ENCODE measurements at regions not wholly inside any gene's neighbourhood (a gene's known extent, or its start where the extent isn't known, plus 50 kb on each side); places are given as distances from the start of the nearest gene placed in this dataset.

- DNase-seq (ENCODE audit: low read depth in 3 of 3) = no peak
These were observed 678.8 kb upstream of the NR3C2 start for GRCh38 chr4:149121023-149121404.

GRCh38 chr4:149120331-149121022 lies 678.3 kb upstream of the NR3C2 start:
- DNase-seq (ENCODE audit: low read depth in 3 of 3) = no peak

GRCh38 chr4:149116806-149117205 lies 674.6 kb upstream of the NR3C2 start:
- DNase-seq (ENCODE audit: low read depth in 3 of 3) = no peak

GRCh38 chr4:149113804-149114430 lies 671.7 kb upstream of the NR3C2 start:
- no peak for DNase-seq (ENCODE audit: low read depth in 3 of 3)

- no peak for DNase-seq (ENCODE audit: low read depth in 3 of 3)
These were observed 669.9 kb upstream of the NR3C2 start for GRCh38 chr4:149112109-149112508.

- no peak for DNase-seq (ENCODE audit: low read depth in 3 of 3)
These were observed 668.3 kb upstream of the NR3C2 start for GRCh38 chr4:149110481-149110880.

GRCh38 chr4:149108626-149109025 lies 666.4 kb upstream of the NR3C2 start:
- no peak for DNase-seq (ENCODE audit: low read depth in 3 of 3)

- no peak for DNase-seq (ENCODE audit: low read depth in 3 of 3)
These were observed 660.6 kb upstream of the NR3C2 start for GRCh38 chr4:149102765-149103164.

- DNase-seq (ENCODE audit: low read depth in 3 of 3) = no peak
These were observed 659.4 kb upstream of the NR3C2 start for GRCh38 chr4:149101649-149102048.

GRCh38 chr4:149095811-149096210 lies 653.6 kb upstream of the NR3C2 start:
- no peak for DNase-seq (ENCODE audit: low read depth in 3 of 3)

- no peak for DNase-seq (ENCODE audit: low read depth in 3 of 3)
These were observed 652.8 kb upstream of the NR3C2 start for GRCh38 chr4:149095001-149095400.

- DNase-seq (ENCODE audit: low read depth in 3 of 3) = no peak
These were observed 641.9 kb upstream of the NR3C2 start for GRCh38 chr4:149084144-149084543.

GRCh38 chr4:149077181-149077580 lies 635.0 kb upstream of the NR3C2 start:
- no peak for DNase-seq (ENCODE audit: low read depth in 3 of 3)

GRCh38 chr4:149076401-149076800 lies 634.2 kb upstream of the NR3C2 start:
- DNase-seq (ENCODE audit: low read depth in 3 of 3) = no peak

GRCh38 chr4:149072384-149072783 lies 630.2 kb upstream of the NR3C2 start:
- no peak for DNase-seq (ENCODE audit: low read depth in 3 of 3)

GRCh38 chr4:149065753-149066152 lies 623.5 kb upstream of the NR3C2 start:
- no peak for DNase-seq (ENCODE audit: low read depth in 3 of 3)

- DNase-seq (ENCODE audit: low read depth in 3 of 3) = no peak
These were observed 620.8 kb upstream of the NR3C2 start for GRCh38 chr4:149062997-149063396.

- DNase-seq (ENCODE audit: low read depth in 3 of 3) = no peak
These were observed 615.4 kb upstream of the NR3C2 start for GRCh38 chr4:149057594-149057993.

GRCh38 chr4:149056615-149057014 lies 614.4 kb upstream of the NR3C2 start:
- DNase-seq (ENCODE audit: low read depth in 3 of 3) = no peak

- DNase-seq (ENCODE audit: low read depth in 3 of 3) = no peak
These were observed 613.4 kb upstream of the NR3C2 start for GRCh38 chr4:149055624-149056023.

GRCh38 chr4:149050840-149051239 lies 608.6 kb upstream of the NR3C2 start:
- no peak for DNase-seq (ENCODE audit: low read depth in 3 of 3)

- DNase-seq (ENCODE audit: low read depth in 3 of 3) = no peak
These were observed 606.4 kb upstream of the NR3C2 start for GRCh38 chr4:149048451-149049143.

GRCh38 chr4:149047368-149047767 lies 605.2 kb upstream of the NR3C2 start:
- no peak for DNase-seq (ENCODE audit: low read depth in 3 of 3)
